IMR-90 (cell line): ENCODE measurements at regions not wholly inside any gene's neighbourhood (a gene's known extent, or its start where the extent isn't known, plus 50 kb on each side); places are given as distances from the start of the nearest gene placed in this dataset.

ENCODE experiments used
- ATAC-seq: fragments of 200-7000 bp; cut with Tn5 transposase; 2 replicates; pipeline ENCODE4 v1.9.1; 2020; ENCODE audit warnings: low read depth, mild to moderate bottlenecking, moderate library complexity
- BruUV-seq: library from RNA; stranded (reverse); fragments of 400-500 nt; replicated peaks from 2 replicates; lab custom pipeline; 2021; lab: Mats Ljungman, UMichigan
- CTCF ChIA-PET: fragments of 300-600 bp; formaldehyde crosslinking; extraction: SDS; loops from one replicate; lab custom pipeline; 2021; ENCODE audit warnings: antibody characterized with exemption; lab: Yijun Ruan, JAX
- POLR2A ChIA-PET: fragments of 300-600 bp; sonication (Branson Sonifier 250); formaldehyde crosslinking; loops from one replicate; lab custom pipeline; 2022; ENCODE audit warnings: antibody characterized with exemption; ENCODE audit not compliant: unreplicated experiment; lab: Charles Lee
- DNase-seq: peaks from one replicate; pipeline ENCODE4 v3.0.0; 2013
- H2AFZ ChIP-seq: replicated peaks from 2 replicates; pipeline ENCODE3; 2013; ENCODE audit warnings: low read length, mild to moderate bottlenecking; ENCODE audit not compliant: poor library complexity
- H2AK5ac ChIP-seq: 2 replicates; pipeline ENCODE4 v1.6.1; 2013; ENCODE audit warnings: low read depth, low read length, inconsistent platforms
- H2AK9ac ChIP-seq: replicated peaks from 2 replicates; pipeline ENCODE3; 2013; ENCODE audit warnings: mild to moderate bottlenecking, low read depth, low read length, moderate library complexity; ENCODE audit not compliant: poor library complexity
- H2BK120ac ChIP-seq: 2 replicates; pipeline ENCODE4 v1.6.1; 2013; ENCODE audit warnings: low read depth, low read length, inconsistent platforms
- H2BK15ac ChIP-seq: 3 replicates; pipeline ENCODE4 v1.6.1; 2013; ENCODE audit warnings: low read depth, low read length, inconsistent platforms
- H2BK20ac ChIP-seq: 2 replicates; pipeline ENCODE4 v1.6.1; 2013; ENCODE audit warnings: low read depth, mild to moderate bottlenecking, inconsistent platforms, low read length, moderate library complexity
- H2BK5ac ChIP-seq: 2 replicates; pipeline ENCODE4 v1.6.1; 2013; ENCODE audit warnings: mild to moderate bottlenecking, low read depth, low read length, inconsistent platforms; ENCODE audit not compliant: poor library complexity, severe bottlenecking
- H3K14ac ChIP-seq: replicated peaks from 2 replicates; pipeline ENCODE4 v1.6.1; 2013; ENCODE audit warnings: low read depth, low read length, inconsistent platforms
- H3K18ac ChIP-seq: 2 replicates; pipeline ENCODE4 v1.6.1; 2013; ENCODE audit warnings: low read depth, low read length, control low read depth
- H3K23ac ChIP-seq: 2 replicates; pipeline ENCODE4 v1.6.1; 2013; ENCODE audit warnings: low read depth, low read length, inconsistent platforms
- H3K27ac ChIP-seq: 2 replicates; pipeline ENCODE4 v1.5.1; 2013; ENCODE audit warnings: mild to moderate bottlenecking, control low read depth, low read length; ENCODE audit not compliant: insufficient read depth
- H3K27me3 ChIP-seq: 2 replicates; pipeline ENCODE4 v1.6.1; 2013; ENCODE audit warnings: low read length; ENCODE audit not compliant: control insufficient read depth, insufficient read depth
- H3K36me3 ChIP-seq: 2 replicates; pipeline ENCODE4 v1.6.1; 2013; ENCODE audit warnings: low read length, mixed read lengths; ENCODE audit not compliant: control insufficient read depth, insufficient read depth
- H3K4ac ChIP-seq: 2 replicates; pipeline ENCODE4 v1.6.1; 2013; ENCODE audit warnings: low read depth, low read length, inconsistent platforms
- H3K4me1 ChIP-seq: 2 replicates; pipeline ENCODE4 v1.6.1; 2013; ENCODE audit warnings: low read length, mixed read lengths; ENCODE audit not compliant: control insufficient read depth, insufficient read depth
- H3K4me2 ChIP-seq: 2 replicates; pipeline ENCODE4 v1.6.1; 2013; ENCODE audit warnings: low read depth, mild to moderate bottlenecking, control low read depth, low read length, moderate library complexity
- H3K4me3 ChIP-seq: 2 replicates; pipeline ENCODE4 v1.5.1; 2013; ENCODE audit warnings: low read depth, mild to moderate bottlenecking, control low read depth, low read length, moderate library complexity; ENCODE audit not compliant: insufficient read depth
- H3K56ac ChIP-seq: 2 replicates; pipeline ENCODE4 v1.6.1; 2013; ENCODE audit warnings: low read length, inconsistent platforms; ENCODE audit not compliant: insufficient read depth; ENCODE audit errors: extremely low read depth
- H3K79me1 ChIP-seq, 2 experiments: 2 replicates each; pipeline ENCODE4 v1.6.1; 2013; ENCODE audit warnings: low read length in 2 of 2, inconsistent platforms in 1 of 2, low read depth in 1 of 2
- H3K9ac ChIP-seq: 2 replicates; pipeline ENCODE4 v1.6.1; 2013; ENCODE audit warnings: low read depth, low read length, control low read depth
- H3K9me1 ChIP-seq: 2 replicates; pipeline ENCODE4 v1.6.1; 2013; ENCODE audit warnings: low read length, inconsistent platforms; ENCODE audit not compliant: insufficient read depth
- H3K9me3 ChIP-seq: 2 replicates; pipeline ENCODE4 v1.6.1; 2013; ENCODE audit warnings: low read length; ENCODE audit not compliant: control insufficient read depth, insufficient read depth
- H4K20me1 ChIP-seq: 2 replicates; pipeline ENCODE4 v1.6.1; 2013; ENCODE audit warnings: low read length, inconsistent platforms; ENCODE audit not compliant: insufficient read depth
- H4K5ac ChIP-seq: 2 replicates; pipeline ENCODE4 v1.6.1; 2013; ENCODE audit warnings: mild to moderate bottlenecking, low read depth, low read length, control low read depth
- H4K8ac ChIP-seq, 2 experiments: 2 replicates each; pipeline ENCODE4 v1.6.1; 2013; ENCODE audit warnings: low read depth in 2 of 2, low read length in 2 of 2, control low read depth in 1 of 2, inconsistent platforms in 1 of 2
- H4K91ac ChIP-seq: 2 replicates; pipeline ENCODE4 v1.6.1; 2013; ENCODE audit warnings: low read depth, low read length, inconsistent platforms; ENCODE audit not compliant: insufficient read depth
- BHLHE40 ChIP-seq: fragments of 150-350 bp; IDR thresholded peaks from 2 replicates; pipeline ENCODE4 v1.6.1; 2016; ENCODE audit warnings: mild to moderate bottlenecking, low read depth, low read length
- CHD1 ChIP-seq: IDR thresholded peaks from 2 replicates; pipeline ENCODE4 v1.6.1; 2012; ENCODE audit warnings: low read depth, low read length, improper control_type of control experiment
- ELK1 ChIP-seq: fragments of 150-350 bp; IDR thresholded peaks from 2 replicates; pipeline ENCODE4 v1.6.1; 2016; ENCODE audit warnings: low read depth, mild to moderate bottlenecking, low read length, moderate library complexity, borderline replicate concordance
- FOS ChIP-seq: fragments of 150-350 bp; IDR thresholded peaks from 2 replicates; pipeline ENCODE4 v1.6.1; 2016; ENCODE audit warnings: low read depth, low read length
- MAFK ChIP-seq: IDR thresholded peaks from 2 replicates; pipeline ENCODE4 v1.6.1; 2012; ENCODE audit warnings: low read depth, low read length, improper control_type of control experiment
- MAZ ChIP-seq: IDR thresholded peaks from 2 replicates; pipeline ENCODE4 v1.6.1; 2012; ENCODE audit warnings: low read depth, mild to moderate bottlenecking, low read length, improper control_type of control experiment, moderate library complexity, borderline replicate concordance
- POLR2A ChIP-seq: IDR thresholded peaks from 2 replicates; pipeline ENCODE4 v1.6.1; 2012; ENCODE audit warnings: mild to moderate bottlenecking, low read depth, low read length
- RAD21 ChIP-seq: IDR thresholded peaks from 2 replicates; pipeline ENCODE4 v1.6.1; 2012; ENCODE audit warnings: low read length, improper control_type of control experiment
- RCOR1 ChIP-seq: IDR thresholded peaks from 2 replicates; pipeline ENCODE4 v1.6.1; 2012; ENCODE audit warnings: mild to moderate bottlenecking, low read length, improper control_type of control experiment; ENCODE audit not compliant: insufficient replicate concordance
- RFX5 ChIP-seq: IDR thresholded peaks from 2 replicates; pipeline ENCODE4 v1.8.0; 2012; ENCODE audit warnings: low read depth, mild to moderate bottlenecking, low read length, moderate library complexity
- SMC3 ChIP-seq: fragments of 150-350 bp; IDR thresholded peaks from 2 replicates; pipeline ENCODE4 v1.6.1; 2016; ENCODE audit warnings: low read depth, mild to moderate bottlenecking, antibody characterized with exemption, low read length, moderate library complexity
- WGBS, 2 experiments: methylation state at CpG; one replicate each; pipeline versions ENCODE4 v1.1.5 to v1.1.7; 2013; ENCODE audit warnings: missing lambda C conversion rate in 2 of 2; ENCODE audit not compliant: insufficient read length in 1 of 2; ENCODE audit errors: extremely low coverage in 2 of 2; 5-methylcytosine and 5-hydroxymethylcytosine counted together
- dilution Hi-C: fragments of 300-500 bp; cut with HindIII; formaldehyde crosslinking; loops from one replicate; pipeline ENCODE4 v1.14.3; 2018; ENCODE audit warnings: low sequenced_read_pairs; ENCODE audit not compliant: unreplicated experiment
- in situ Hi-C: fragments of 300-500 bp; cut with MboI; formaldehyde crosslinking; loops from 3 replicates; pipeline ENCODE4 v1.14.3; 2019; ENCODE audit warnings: low sequenced_read_pairs, inconsistent platforms, mixed read lengths
- intact Hi-C: fragments of 100-400 bp; cut with micrococcal nuclease; formaldehyde crosslinking; loops from 2 replicates; pipeline ENCODE4 v1.10.0; 2022
- TF ChIP-seq, protein P1 (sequence below): conservative IDR thresholded peaks from 2 replicates; pipeline ENCODE4 v1.5.1; 2012; ENCODE audit warnings: mild to moderate bottlenecking, low read depth, low read length, improper control_type of control experiment

DNA sequence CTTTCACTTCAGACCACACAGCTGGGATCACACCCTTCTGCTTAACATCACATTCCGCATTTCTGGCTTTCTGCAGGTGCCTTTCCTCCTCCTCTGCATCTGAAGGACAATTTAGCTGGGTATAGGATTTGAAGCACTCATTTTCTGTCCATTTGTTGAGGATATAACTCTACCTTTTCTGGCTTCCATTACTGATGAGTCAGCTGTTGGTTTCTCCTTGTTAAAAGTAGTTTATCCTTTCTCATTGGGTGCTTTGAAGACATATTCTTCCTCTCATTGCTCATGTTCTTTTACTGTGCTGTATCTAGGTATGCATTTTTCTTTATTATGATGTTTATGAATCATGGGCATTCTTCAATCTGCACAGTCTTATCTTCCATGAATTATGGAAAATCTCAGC lies 199.3 kb upstream of the SOX1 start:
- Histone ChIP-seq H4K91ac (no peak overlapping the region), H2BK5ac (no peak overlapping the region), H3K36me3 (no peaks in the 10 kb centered on the region), H3K14ac (no peak overlapping the region), H2AFZ (no peak overlapping the region), H3K9me1 (no peaks in the 10 kb centered on the region), H3K18ac (no peak overlapping the region), H3K79me1 (no peaks in the 10 kb centered on the region), H3K56ac (no peak overlapping the region), H2AK5ac (no peak overlapping the region), H3K27ac (no peak overlapping the region), H2AK9ac (no peak overlapping the region), H3K4me1 (no peaks in the 10 kb centered on the region), H4K5ac (no peak overlapping the region), H3K9ac (no peak overlapping the region), H2BK120ac (no peak overlapping the region), H3K4me3 (no peak overlapping the region), H3K9me3 (peaks cover 48% of the 10 kb centered on the region), H3K27me3 (no peaks in the 10 kb centered on the region), H3K23ac (no peak overlapping the region), H3K4me2 (no peak overlapping the region), H4K8ac (no peak overlapping the region), H2BK20ac (no peak overlapping the region), H4K20me1 (no peaks in the 10 kb centered on the region), H2BK15ac (no peak overlapping the region), H3K4ac (no peak overlapping the region)
- DNase-seq (no peak), ATAC-seq (no peak)
- no TSS peak for BruUV-seq
- intact Hi-C loops, result no loop called here
- TF ChIP-seq RCOR1, result no peak
- TF ChIP-seq MAZ, result no peak
- no peak for TF ChIP-seq CHD1
- no peak; the same call in 1 of the 2 replicates for TF ChIP-seq MAFK
- TF ChIP-seq POLR2A, result no peak
- no peak for TF ChIP-seq ELK1
- no peak for TF ChIP-seq RFX5
- TF ChIP-seq SMC3, result no peak
- no peak for TF ChIP-seq RAD21
- no peak for TF ChIP-seq BHLHE40
- TF ChIP-seq FOS, result no peak
- TF ChIP-seq, protein P1, sequence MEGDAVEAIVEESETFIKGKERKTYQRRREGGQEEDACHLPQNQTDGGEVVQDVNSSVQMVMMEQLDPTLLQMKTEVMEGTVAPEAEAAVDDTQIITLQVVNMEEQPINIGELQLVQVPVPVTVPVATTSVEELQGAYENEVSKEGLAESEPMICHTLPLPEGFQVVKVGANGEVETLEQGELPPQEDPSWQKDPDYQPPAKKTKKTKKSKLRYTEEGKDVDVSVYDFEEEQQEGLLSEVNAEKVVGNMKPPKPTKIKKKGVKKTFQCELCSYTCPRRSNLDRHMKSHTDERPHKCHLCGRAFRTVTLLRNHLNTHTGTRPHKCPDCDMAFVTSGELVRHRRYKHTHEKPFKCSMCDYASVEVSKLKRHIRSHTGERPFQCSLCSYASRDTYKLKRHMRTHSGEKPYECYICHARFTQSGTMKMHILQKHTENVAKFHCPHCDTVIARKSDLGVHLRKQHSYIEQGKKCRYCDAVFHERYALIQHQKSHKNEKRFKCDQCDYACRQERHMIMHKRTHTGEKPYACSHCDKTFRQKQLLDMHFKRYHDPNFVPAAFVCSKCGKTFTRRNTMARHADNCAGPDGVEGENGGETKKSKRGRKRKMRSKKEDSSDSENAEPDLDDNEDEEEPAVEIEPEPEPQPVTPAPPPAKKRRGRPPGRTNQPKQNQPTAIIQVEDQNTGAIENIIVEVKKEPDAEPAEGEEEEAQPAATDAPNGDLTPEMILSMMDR, result no peak
- dilution Hi-C loops, result no loop called here
- ChIA-PET POLR2A (no interaction called here), CTCF (no interaction called here)
- no CpG with 5 or more reads among the region's 1 CpG for WGBS, 2 experiments
- in situ Hi-C loops, result no loop called here
